Keratinocyte (primary cell): ENCODE measurements at regions not wholly inside any gene's neighbourhood (a gene's known extent, or its start where the extent isn't known, plus 50 kb on each side); places are given as distances from the start of the nearest gene placed in this dataset.

ENCODE experiments used
- EZH2 ChIP-seq: IDR thresholded peaks from one replicate; pipeline ENCODE4 v1.6.1; 2012; ENCODE audit warnings: inconsistent platforms, mild to moderate bottlenecking, low read length, moderate library complexity
- TF ChIP-seq, protein P1 (sequence below), 3 experiments: IDR thresholded peaks in 1 of 3; conservative IDR thresholded peaks in 1 of 3; optimal IDR thresholded peaks in 1 of 3; 2 replicates in 2 of 3; 3 replicates in 1 of 3; pipeline versions ENCODE3 to v1.5.1; 2011; ENCODE audit warnings: low read length in 3 of 3, mild to moderate bottlenecking in 3 of 3, moderate library complexity in 2 of 3, control low read depth in 1 of 3, inconsistent platforms in 1 of 3; ENCODE audit not compliant: insufficient read depth in 2 of 3; ENCODE audit errors: extremely low read depth in 1 of 3

DNA sequence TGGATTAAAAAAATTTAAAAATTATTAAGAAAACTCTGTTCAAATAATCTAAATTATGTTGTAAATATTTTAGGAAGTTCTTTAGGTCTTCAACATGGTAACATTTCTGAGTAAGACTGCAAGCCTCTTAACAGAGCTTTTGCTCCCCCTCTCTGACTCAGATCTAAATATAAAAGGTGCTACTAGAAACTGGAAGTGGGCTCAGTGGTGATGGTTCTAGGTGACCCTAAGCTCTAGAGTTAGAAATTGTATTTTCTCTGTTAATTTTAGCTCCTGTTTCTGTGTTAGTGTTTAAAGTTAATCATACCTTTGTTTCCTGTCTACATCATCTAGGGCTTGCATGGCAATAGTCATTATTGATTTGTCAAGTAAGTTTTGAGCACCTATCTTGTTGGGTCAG, 159.9 kb upstream of the MEIS2 start:
- TF ChIP-seq, protein P1, sequence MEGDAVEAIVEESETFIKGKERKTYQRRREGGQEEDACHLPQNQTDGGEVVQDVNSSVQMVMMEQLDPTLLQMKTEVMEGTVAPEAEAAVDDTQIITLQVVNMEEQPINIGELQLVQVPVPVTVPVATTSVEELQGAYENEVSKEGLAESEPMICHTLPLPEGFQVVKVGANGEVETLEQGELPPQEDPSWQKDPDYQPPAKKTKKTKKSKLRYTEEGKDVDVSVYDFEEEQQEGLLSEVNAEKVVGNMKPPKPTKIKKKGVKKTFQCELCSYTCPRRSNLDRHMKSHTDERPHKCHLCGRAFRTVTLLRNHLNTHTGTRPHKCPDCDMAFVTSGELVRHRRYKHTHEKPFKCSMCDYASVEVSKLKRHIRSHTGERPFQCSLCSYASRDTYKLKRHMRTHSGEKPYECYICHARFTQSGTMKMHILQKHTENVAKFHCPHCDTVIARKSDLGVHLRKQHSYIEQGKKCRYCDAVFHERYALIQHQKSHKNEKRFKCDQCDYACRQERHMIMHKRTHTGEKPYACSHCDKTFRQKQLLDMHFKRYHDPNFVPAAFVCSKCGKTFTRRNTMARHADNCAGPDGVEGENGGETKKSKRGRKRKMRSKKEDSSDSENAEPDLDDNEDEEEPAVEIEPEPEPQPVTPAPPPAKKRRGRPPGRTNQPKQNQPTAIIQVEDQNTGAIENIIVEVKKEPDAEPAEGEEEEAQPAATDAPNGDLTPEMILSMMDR (optimal IDR thresholded peaks at IDR 0.05 in 1 of 3, IDR thresholded peaks at IDR 0.05 in 1 of 3, conservative IDR thresholded peaks at IDR 0.05 in 1 of 3; ENCODE audit: extremely low read depth in 1 of 3, insufficient read depth in 2 of 3, low read length in 3 of 3): no peak
- no peak for TF ChIP-seq EZH2
